Activated CD4-positive, alpha-beta T cell treated with anti-CD3 and anti-CD28 coated beads for 48 hours (primary cell): ENCODE measurements at regions not wholly inside any gene's neighbourhood (a gene's known extent, or its start where the extent isn't known, plus 50 kb on each side); places are given as distances from the start of the nearest gene placed in this dataset.
"Not testable (repeated sequence)": the region's sequence is repeated elsewhere in the genome, so short reads cannot be mapped to it uniquely, and the experiment has no call there.

Experiments
- DNase-seq: peaks from one replicate; pipeline ENCODE4 v3.0.0-alpha.2; 2020

- DNase-seq: no peak
These were observed 380.3 kb downstream of the NYAP2 start for GRCh38 chr2:225779829-225780228.

GRCh38 chr2:225773148-225773547, 373.6 kb downstream of the NYAP2 start:
- no peak for DNase-seq

- DNase-seq: no peak
These were observed 372.2 kb downstream of the NYAP2 start for GRCh38 chr2:225771701-225772100.

GRCh38 chr2:225768741-225769140, 369.2 kb downstream of the NYAP2 start:
- no peak for DNase-seq

GRCh38 chr2:225766431-225766830, 366.9 kb downstream of the NYAP2 start:
- DNase-seq: no peak

GRCh38 chr2:225765820-225766219, 366.3 kb downstream of the NYAP2 start:
- no peak for DNase-seq

- no peak for DNase-seq
These were observed 364.8 kb downstream of the NYAP2 start for GRCh38 chr2:225764346-225764745.

GRCh38 chr2:225763711-225764110, 364.2 kb downstream of the NYAP2 start:
- DNase-seq: no peak

- no peak for DNase-seq
These were observed 361.9 kb downstream of the NYAP2 start for GRCh38 chr2:225761396-225761795.

- no peak for DNase-seq
These were observed 357.7 kb downstream of the NYAP2 start for GRCh38 chr2:225757248-225757647.

- DNase-seq: no peak
These were observed 356.7 kb downstream of the NYAP2 start for GRCh38 chr2:225756198-225756597.

GRCh38 chr2:225748609-225749008, 349.1 kb downstream of the NYAP2 start:
- no peak for DNase-seq

- DNase-seq: not testable (repeated sequence)
These were observed 344.5 kb downstream of the NYAP2 start for GRCh38 chr2:225743996-225744395.

GRCh38 chr2:225742487-225742886, 343.0 kb downstream of the NYAP2 start:
- no peak for DNase-seq

GRCh38 chr2:225740086-225740485, 340.6 kb downstream of the NYAP2 start:
- no peak for DNase-seq

- DNase-seq: no peak
These were observed 339.8 kb downstream of the NYAP2 start for GRCh38 chr2:225739328-225739727.

GRCh38 chr2:225738735-225739134, 339.2 kb downstream of the NYAP2 start:
- no peak for DNase-seq

- DNase-seq: no peak
These were observed 338.0 kb downstream of the NYAP2 start for GRCh38 chr2:225737556-225737955.

- DNase-seq: no peak
These were observed 336.3 kb downstream of the NYAP2 start for GRCh38 chr2:225735844-225736243.

GRCh38 chr2:225725726-225726125, 326.2 kb downstream of the NYAP2 start:
- DNase-seq: no peak
